ENCODE measurements at regions not wholly inside any gene's neighbourhood (a gene's known extent, or its start where the extent isn't known, plus 50 kb on each side); places are given as distances from the start of the nearest gene placed in this dataset.

- no peak for TF ChIP-seq CTCF (IDR thresholded peaks at IDR 0.05; ENCODE audit: low read length)
- TF ChIP-seq EZH2phosphoT487 (IDR thresholded peaks at IDR 0.05; ENCODE audit: low read length): no peak
These were observed 408.6 kb upstream of the IRX4 start for GRCh38 chr5:2291146-2291840.
